Type B pancreatic cell (in vitro differentiated cells): ENCODE measurements at regions not wholly inside any gene's neighbourhood (a gene's known extent, or its start where the extent isn't known, plus 50 kb on each side); places are given as distances from the start of the nearest gene placed in this dataset.
A peak's percentile ranks its signal among the peaks of the same experiment; 100 is the strongest.

Experiments
- DNase-seq: peaks from one replicate; pipeline ENCODE4 v3.0.0; 2021; ENCODE audit warnings: mixed read lengths; ENCODE audit not compliant: unreplicated experiment; ENCODE audit errors: extremely low spot score
- H3K27ac Mint-ChIP-seq: 2 replicates; pipeline ENCODE4 v1.8.0; 2021; ENCODE audit warnings: mild to moderate bottlenecking, mixed read lengths
- H3K27me3 Mint-ChIP-seq: 2 replicates; pipeline ENCODE4 v1.8.0; 2021; ENCODE audit warnings: mixed read lengths
- H3K36me3 Mint-ChIP-seq: 2 replicates; pipeline ENCODE4 v1.8.0; 2021; ENCODE audit warnings: mixed read lengths
- H3K4me1 Mint-ChIP-seq: one replicate; pipeline ENCODE4 v1.8.0; 2021; ENCODE audit warnings: mixed read lengths; ENCODE audit not compliant: unreplicated experiment
- H3K4me3 Mint-ChIP-seq: 2 replicates; pipeline ENCODE4 v1.8.0; 2021; ENCODE audit warnings: mild to moderate bottlenecking, mixed read lengths
- H3K9me3 Mint-ChIP-seq: 2 replicates; pipeline ENCODE4 v1.8.0; 2021; ENCODE audit warnings: mixed read lengths
- TF ChIP-seq, protein P1 (sequence below): fragments of 200-600 bp; sonication (generic); conservative IDR thresholded peaks from 2 replicates; pipeline ENCODE4 v1.5.0; 2021; ENCODE audit warnings: antibody characterized with exemption, mild to moderate bottlenecking

DNA sequence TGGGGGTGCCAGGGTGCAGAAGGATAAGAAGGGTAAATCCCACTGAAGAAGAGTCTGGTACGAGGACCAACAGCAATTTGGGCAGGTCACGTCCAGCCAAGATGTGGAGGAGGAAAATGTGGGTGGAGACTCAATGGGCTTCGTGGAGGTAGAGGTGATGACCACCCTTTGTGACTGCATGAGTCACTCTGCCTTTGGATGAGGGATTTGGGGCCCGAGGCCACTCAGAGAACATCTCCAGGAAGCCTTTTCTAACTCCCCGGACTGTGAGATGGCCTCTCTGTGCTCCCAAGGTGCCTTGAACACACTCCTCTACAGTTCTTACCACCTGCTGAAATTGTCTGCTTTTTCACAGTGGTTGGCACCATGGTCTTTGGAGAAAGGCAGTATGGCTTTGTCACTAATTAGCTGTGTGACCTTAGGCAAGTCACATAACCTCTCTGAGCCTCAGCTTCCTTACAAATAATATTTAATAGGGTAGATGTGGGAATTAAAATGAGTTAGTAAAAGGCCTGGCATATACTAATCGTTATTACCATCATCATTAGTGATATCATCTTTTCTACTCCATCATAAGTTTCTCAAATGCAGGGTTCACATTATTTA, 67.0 kb upstream of the ARHGAP5 start:
- no peak for DNase-seq
- Mint-ChIP-seq H3K36me3 (no peaks in the 10 kb centered on the region), H3K4me3 (peak overlapping the region; percentile 33), H3K4me1 (peaks cover 61% of the 10 kb centered on the region), H3K9me3 (no peaks in the 10 kb centered on the region), H3K27me3 (no peaks in the 10 kb centered on the region), H3K27ac (no peak overlapping the region)
- TF ChIP-seq, protein P1, sequence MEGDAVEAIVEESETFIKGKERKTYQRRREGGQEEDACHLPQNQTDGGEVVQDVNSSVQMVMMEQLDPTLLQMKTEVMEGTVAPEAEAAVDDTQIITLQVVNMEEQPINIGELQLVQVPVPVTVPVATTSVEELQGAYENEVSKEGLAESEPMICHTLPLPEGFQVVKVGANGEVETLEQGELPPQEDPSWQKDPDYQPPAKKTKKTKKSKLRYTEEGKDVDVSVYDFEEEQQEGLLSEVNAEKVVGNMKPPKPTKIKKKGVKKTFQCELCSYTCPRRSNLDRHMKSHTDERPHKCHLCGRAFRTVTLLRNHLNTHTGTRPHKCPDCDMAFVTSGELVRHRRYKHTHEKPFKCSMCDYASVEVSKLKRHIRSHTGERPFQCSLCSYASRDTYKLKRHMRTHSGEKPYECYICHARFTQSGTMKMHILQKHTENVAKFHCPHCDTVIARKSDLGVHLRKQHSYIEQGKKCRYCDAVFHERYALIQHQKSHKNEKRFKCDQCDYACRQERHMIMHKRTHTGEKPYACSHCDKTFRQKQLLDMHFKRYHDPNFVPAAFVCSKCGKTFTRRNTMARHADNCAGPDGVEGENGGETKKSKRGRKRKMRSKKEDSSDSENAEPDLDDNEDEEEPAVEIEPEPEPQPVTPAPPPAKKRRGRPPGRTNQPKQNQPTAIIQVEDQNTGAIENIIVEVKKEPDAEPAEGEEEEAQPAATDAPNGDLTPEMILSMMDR: no peak

DNA sequence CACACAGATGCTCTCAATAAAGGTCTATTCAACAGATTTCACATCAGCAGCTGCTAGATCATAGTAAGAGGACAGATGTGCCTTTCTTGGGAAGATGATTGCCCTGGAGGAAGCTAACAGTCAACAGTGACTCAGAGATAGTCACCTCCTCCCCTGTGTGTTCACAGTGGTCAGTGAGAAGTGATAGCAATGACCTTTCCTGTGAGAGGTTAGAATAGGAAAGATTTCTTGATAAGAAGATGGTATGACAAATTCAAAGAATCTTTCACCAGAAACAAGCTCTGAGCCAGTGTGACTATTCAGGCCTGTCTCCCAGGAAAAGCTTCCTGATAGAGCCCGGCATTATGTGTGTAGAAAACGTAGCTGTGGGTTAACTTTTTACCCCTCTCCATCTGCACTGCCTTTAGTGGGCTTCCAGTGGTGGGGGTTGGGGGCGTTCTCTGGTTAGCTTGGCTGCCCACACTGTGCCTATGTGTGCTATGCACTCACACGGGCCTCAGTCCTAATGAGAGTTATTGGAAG, 66.4 kb upstream of the ARHGAP5 start:
- Mint-ChIP-seq H3K9me3 (no peaks in the 10 kb centered on the region), H3K4me1 (peaks cover 61% of the 10 kb centered on the region), H3K36me3 (no peaks in the 10 kb centered on the region), H3K4me3 (no peak overlapping the region), H3K27ac (no peak overlapping the region), H3K27me3 (no peaks in the 10 kb centered on the region)
- TF ChIP-seq, protein P1: no peak
- no peak for DNase-seq

DNA sequence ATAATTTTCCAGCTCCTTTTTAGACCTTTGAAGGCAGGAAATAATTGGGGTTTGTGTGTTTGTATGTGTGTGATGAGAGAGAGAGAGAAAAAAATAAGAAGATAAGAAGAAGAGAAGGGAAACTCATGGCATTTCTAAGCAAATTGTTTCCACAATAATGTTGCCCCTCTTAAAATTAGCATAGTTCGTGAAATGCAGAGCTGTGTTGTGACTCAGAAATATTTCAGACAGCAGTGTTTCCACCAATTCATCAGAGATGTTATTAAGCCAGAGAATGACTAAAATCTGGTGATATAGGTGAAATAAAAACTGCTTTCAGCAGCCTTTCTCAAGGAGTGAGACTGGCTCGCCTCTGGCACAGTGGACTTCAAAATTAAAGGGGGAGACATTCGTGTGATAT, 65.9 kb upstream of the ARHGAP5 start:
- no peak for DNase-seq
- Mint-ChIP-seq H3K27ac (no peak overlapping the region), H3K4me1 (peaks cover 57% of the 10 kb centered on the region), H3K27me3 (no peaks in the 10 kb centered on the region), H3K4me3 (no peak overlapping the region), H3K9me3 (no peaks in the 10 kb centered on the region), H3K36me3 (no peaks in the 10 kb centered on the region)
- TF ChIP-seq, protein P1: no peak

DNA sequence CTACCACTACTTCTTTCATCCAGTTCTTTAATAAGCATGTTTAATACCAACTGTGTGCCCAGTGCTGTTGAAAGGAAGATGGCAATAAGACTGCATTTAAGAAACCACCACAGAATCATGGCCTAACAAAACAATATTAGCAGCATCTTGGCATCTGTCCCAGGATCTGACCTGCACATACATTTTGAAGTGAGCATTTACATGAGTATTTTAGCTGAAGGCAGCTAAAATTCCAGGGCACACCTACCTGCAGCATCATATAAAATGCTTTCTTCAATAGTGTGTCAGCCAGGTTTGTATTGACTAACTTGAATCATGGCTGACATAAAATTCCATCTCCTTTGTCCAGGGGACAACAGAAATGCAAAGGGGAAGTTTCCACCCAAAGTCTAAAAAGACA, 65.0 kb upstream of the ARHGAP5 start:
- H3K9me3 Mint-ChIP-seq: no peaks in the 10 kb centered on the region
- TF ChIP-seq, protein P1: no peak
- peaks cover 50% of the 10 kb centered on the region for H3K4me1 Mint-ChIP-seq
- H3K36me3 Mint-ChIP-seq: no peaks in the 10 kb centered on the region
- no peak for DNase-seq
- H3K27me3 Mint-ChIP-seq: no peaks in the 10 kb centered on the region
- H3K27ac Mint-ChIP-seq: no peak overlapping the region
- H3K4me3 Mint-ChIP-seq: no peak overlapping the region

DNA sequence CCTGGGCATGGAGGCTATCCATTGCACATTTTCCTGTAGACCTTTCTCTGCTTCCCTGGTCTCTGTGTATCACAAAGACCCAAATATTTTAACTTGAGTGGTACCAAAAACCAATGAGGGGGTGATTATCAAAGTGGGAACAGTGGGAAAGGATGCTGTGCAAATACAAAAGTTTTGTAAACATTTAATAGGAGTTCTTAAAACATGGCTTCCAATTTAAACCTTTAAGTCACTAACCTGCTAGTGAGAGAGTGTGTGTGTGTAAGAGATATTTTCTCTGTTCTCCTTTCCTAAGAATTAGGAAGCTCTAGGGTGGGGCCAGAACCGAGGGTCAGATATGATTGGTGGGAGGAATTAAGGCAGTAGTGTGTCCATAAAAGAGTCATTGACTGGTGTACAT, 64.5 kb upstream of the ARHGAP5 start:
- TF ChIP-seq, protein P1: no peak
- Mint-ChIP-seq H3K36me3 (no peaks in the 10 kb centered on the region), H3K9me3 (no peaks in the 10 kb centered on the region), H3K27ac (no peak overlapping the region), H3K4me3 (no peak overlapping the region), H3K27me3 (no peaks in the 10 kb centered on the region), H3K4me1 (peaks cover 49% of the 10 kb centered on the region)
- no peak for DNase-seq
